ENCODE measurements at regions not wholly inside any gene's neighbourhood (a gene's known extent, or its start where the extent isn't known, plus 50 kb on each side); places are given as distances from the start of the nearest gene placed in this dataset.

DNA sequence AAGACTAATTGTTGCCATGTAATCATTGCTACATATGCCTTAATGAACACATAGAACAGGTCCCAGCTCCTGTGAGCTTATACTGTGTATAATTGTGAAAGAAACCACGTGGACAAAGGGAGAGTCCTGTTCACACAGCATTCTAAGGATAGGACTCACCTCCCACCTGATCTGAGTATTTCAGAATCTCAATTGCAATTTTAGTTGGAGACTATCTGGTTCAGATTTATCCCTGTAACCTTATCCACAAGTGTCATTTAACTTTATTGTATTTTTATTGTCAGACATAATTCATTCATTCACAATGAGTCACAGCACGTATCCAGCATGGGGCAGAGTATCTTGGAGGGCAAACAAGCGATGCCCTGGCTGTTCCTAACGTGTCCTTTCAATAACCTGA, 448.3 kb downstream of the NTRK2 start:
- TF ChIP-seq POLR2A (IDR thresholded peaks at IDR 0.05) (no peak), CTCF (IDR thresholded peaks at IDR 0.05) (no peak)
